Heart left ventricle (tissue), 13 donors: ENCODE measurements at regions not wholly inside any gene's neighbourhood (a gene's known extent, or its start where the extent isn't known, plus 50 kb on each side); places are given as distances from the start of the nearest gene placed in this dataset.

Experiments used
- POLR2A ChIP-seq, 2 donors: fragments of 450-650 bp; IDR thresholded peaks; one replicate each; pipeline ENCODE4 v1.6.1; 2017; ENCODE audit warnings: antibody characterized with exemption in 2 of 2, mild to moderate bottlenecking in 2 of 2, moderate library complexity in 2 of 2
- TF ChIP-seq, protein P1 (sequence below), 12 donors: fragments of 200-600 bp; sonication (generic) in 4 of 12; IDR thresholded peaks; one replicate each; pipeline versions ENCODE4 v1.5.0 to v1.8.0; 2018 to 2022; ENCODE audit warnings: antibody characterized with exemption in 12 of 12, mild to moderate bottlenecking in 5 of 12
- donor health status: ischemic (EF 13 %, LVEDD 7.1; RV severe dilation, severe dysfunction).
- donor health status: DM: no; HTN: yes; CAD: no.
- donor health status: DM: no; HTN: no; CAD: no.
- donor health status: ischemic (EF 25% LVEDD 6.9; RV normal size, moderate dysfunction).
- donor health status: ischemic (EF 25% LVEDD 5.7; RV mildly dilated, moderate dysfunction).
- donor health status: ischemic (EF 35%, LVEDD 5.7; RV mildly dilated, moderate dysfunction).
- donor health status: nonischemic (EF 11% LVEDD 7.7; RV severe dilation, severe dysfunction).
- donor health status: DM: yes; HTN: yes; CAD: no.
- donor health status: PGD.
- donor health status: ischemic (EF 29% LVEDD 5.4; RV normal size, mild dysfunction).
- donor health status: nonischemic (EF 23%, LVEDD 6.1; RV moderate dilation, normal function).

DNA sequence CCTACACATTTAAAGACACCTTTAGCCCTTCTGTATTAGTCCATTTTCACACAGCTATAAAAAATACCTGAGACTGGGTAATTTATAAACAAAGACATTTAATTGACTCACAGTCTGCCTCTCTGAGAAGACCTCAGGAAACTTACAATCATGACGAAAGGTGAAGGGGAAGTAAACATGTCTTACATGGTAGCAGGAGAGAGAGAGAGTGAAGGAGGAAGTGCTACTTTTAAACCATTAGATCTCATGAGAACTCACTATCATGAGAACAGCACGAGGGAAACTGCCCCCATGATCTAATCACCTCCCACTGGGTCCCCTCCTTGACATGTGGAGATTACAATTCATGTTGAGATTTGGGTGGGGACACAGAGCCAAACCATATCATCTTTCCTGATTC lies 946.6 kb downstream of the SLC4A3 start:
- no peak for TF ChIP-seq POLR2A (IDR thresholded peaks at IDR 0.05)
- TF ChIP-seq, protein P1, sequence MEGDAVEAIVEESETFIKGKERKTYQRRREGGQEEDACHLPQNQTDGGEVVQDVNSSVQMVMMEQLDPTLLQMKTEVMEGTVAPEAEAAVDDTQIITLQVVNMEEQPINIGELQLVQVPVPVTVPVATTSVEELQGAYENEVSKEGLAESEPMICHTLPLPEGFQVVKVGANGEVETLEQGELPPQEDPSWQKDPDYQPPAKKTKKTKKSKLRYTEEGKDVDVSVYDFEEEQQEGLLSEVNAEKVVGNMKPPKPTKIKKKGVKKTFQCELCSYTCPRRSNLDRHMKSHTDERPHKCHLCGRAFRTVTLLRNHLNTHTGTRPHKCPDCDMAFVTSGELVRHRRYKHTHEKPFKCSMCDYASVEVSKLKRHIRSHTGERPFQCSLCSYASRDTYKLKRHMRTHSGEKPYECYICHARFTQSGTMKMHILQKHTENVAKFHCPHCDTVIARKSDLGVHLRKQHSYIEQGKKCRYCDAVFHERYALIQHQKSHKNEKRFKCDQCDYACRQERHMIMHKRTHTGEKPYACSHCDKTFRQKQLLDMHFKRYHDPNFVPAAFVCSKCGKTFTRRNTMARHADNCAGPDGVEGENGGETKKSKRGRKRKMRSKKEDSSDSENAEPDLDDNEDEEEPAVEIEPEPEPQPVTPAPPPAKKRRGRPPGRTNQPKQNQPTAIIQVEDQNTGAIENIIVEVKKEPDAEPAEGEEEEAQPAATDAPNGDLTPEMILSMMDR (IDR thresholded peaks at IDR 0.05) = no peak
